NCI-H1092 (cell line): ENCODE measurements at regions not wholly inside any gene's neighbourhood (a gene's known extent, or its start where the extent isn't known, plus 50 kb on each side); places are given as distances from the start of the nearest gene placed in this dataset.

ENCODE experiments used
- DNase-seq: peaks from one replicate; lab custom pipeline; 2025; lab: John Stamatoyannopoulos, UW

DNA sequence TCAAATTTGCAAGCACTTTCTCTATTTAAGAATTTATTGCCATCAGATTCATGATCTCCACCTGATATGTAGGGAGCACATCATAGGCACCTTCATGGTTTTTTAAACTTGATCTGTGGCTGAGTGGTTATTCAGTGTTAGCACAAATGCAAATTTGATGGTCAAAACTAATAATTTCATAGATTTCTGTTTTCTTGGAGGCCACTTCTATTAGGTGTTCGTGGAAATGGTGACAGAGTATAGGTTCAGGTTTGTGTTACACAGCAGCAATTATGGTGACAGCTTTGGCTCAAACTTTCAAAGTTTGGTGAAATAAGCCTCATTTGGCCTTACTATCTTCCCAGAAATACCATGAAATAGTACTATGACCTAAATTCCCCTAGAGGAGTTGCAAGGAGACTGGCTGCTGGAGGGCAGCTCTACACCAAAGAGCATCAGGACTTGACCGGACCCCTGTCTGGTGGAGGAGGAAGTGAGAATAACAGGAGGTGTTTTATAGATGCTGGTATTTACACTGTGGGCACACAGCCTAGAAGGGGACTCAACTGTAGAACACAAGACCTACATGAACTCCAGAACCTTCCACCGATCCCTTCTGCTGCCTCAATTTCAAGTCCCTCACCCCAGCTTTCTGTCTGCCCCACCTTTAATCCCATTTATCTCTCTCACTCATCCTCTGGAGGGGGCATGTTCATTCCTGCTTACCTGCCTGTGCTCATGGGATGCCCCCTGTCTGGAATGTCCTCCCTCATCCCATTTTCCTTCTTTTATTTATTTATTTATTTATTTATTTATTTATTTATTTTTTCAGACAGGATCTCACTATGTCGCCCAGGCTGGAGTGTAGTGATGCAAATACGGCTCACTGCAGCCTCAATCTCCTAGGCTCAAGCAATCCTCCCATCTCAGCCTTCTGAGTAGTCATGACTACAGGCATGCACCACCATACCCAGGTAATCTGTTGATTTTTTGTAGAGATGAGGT lies 132.9 kb upstream of the SIX2 start:
- no peak for DNase-seq

GRCh38 chr2:45140675-45141074 lies 131.4 kb upstream of the SIX2 start:
- DNase-seq, result no peak

GRCh38 chr2:45138904-45139303 lies 129.7 kb upstream of the SIX2 start:
- DNase-seq, result no peak

GRCh38 chr2:45137966-45138695 lies 128.9 kb upstream of the SIX2 start:
- DNase-seq, result no peak

GRCh38 chr2:45134726-45135125 lies 125.5 kb upstream of the SIX2 start:
- DNase-seq, result no peak

GRCh38 chr2:45134014-45134413 lies 124.8 kb upstream of the SIX2 start:
- DNase-seq, result no peak

DNA sequence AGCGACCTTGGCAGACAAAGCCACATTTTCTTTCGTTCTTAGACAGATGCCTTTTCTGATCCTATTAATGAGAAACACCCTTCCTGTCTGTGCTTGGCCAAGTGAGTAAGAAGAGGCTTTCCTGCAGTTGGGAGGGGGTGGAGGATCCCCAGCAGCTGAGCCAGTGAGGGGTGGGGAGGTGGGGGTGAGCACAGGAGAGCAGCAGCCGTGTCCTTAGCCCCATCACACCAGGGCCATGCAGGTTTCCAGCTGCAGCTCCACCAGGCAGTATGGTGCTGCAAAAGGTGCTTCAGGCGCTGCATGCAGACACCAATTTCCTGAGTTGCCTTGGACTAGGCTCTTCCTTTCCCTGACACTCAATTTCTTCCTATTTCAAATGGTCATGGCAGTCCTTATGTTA lies 123.3 kb upstream of the SIX2 start:
- no peak for DNase-seq

DNA sequence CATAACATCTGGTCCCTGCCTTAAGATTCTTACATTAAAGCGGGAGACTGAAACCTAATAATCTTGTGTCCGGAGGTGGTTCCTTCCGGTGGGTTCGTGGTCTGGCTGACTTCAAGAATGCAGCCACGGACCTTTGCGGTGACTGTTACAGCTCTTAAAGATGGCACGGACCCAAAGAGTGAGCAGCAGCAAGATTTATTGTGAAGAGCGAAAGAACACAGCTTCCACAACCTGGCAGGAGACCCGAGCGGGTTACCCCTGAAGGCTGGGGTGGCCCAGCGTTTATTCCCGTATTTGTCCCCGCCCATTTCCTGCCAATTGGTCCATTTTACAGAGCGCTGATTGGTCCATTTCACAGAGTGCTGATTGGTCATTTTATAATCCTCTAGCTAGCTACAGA lies 122.3 kb upstream of the SIX2 start:
- no peak for DNase-seq

DNA sequence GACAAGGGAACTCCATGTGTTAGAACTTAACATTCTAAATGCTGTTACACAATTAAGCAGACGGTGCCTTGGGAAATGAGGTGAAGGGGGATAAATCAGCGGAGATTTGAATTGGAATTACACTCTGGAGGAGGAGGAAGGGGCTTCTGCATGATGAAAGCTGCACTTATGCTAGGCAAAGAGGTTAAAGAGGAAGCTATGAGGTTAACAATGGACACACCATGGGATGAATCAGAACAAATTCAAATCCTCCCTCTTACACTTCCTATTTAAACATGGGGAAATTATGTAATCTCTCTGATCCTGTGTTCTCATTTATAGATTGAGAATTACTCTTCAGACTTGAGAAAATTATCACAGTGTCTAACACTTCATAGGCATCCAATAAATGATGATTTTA lies 121.5 kb upstream of the SIX2 start:
- no peak for DNase-seq

DNA sequence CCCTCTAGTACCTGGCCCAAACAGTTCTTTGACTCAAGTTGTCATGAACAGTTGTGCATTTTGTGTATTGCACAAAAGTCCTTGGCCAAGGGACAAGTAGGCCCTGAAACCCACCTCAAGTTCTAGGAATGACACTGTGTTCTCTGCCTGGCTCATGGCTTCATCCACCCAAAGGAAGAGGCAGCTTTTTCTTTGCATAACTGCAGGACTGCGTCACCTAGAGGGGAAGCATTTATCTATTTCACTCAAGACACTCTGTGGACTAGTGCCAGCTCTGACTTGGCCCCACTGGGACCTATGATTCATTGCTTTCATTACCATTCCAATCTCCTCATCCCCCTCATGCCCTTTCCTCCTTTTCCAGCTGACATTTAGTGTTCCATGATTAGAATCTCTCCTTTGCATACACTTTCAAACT lies 119.3 kb upstream of the SIX2 start:
- DNase-seq, result no peak

DNA sequence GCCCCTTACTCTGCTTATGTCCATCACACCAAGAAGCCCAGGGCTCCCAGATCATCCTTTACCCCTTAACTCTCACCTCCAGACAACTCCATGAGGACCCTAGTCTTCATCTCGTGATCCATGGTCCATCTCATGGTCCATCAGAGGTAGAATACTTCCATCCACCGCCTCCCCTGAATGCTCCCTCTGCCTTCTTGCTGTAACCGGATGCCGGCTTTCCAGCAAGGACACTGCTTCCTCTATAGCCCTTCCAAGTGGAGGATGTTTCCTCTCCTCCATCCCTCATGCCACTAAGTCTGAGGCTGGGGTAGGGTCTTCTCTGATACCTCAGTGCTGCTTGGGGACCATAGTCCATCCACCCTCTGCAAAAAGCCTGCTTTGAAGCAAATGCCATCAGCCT lies 118.6 kb upstream of the SIX2 start:
- DNase-seq, result no peak

DNA sequence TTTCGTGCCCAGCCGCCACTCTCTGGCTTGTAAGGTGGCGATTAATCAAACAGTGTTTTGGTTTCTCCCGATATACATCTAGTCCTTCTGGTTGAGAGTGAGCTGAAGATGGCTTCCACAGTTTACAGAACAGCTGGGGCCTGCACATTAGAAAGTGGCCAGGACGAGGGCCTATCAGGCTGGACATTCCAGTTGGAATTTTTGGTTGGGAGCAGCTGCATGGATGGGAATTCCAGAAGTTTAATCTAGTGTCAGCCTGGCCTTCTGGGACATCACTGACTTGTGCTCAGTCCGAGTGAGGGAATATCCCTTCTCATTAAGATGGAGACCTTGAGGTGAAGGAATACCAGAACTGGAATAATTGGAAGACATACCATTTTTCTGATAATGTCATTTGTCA lies 118.1 kb upstream of the SIX2 start:
- DNase-seq, result no peak

GRCh38 chr2:45125232-45125631 lies 116.0 kb upstream of the SIX2 start:
- DNase-seq, result no peak

DNA sequence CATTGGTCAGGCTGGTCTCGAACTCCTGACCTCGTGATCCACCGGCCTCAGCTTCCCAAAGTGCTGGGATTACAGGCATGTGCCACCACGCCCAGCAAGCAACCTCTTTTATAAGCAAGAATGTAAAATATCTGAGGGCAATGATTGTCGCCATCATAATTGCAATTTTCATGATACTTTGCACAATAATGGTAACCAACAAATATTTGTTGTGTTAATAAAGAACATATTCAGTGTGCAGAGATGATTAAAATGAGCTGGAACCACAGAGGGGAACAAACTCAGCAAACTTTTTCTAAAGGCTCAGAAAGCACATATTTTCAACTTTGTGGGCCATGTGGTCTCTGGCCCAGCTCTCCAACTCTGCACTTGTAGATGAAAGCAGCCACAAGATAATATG lies 115.2 kb upstream of the SIX2 start:
- DNase-seq, result no peak

DNA sequence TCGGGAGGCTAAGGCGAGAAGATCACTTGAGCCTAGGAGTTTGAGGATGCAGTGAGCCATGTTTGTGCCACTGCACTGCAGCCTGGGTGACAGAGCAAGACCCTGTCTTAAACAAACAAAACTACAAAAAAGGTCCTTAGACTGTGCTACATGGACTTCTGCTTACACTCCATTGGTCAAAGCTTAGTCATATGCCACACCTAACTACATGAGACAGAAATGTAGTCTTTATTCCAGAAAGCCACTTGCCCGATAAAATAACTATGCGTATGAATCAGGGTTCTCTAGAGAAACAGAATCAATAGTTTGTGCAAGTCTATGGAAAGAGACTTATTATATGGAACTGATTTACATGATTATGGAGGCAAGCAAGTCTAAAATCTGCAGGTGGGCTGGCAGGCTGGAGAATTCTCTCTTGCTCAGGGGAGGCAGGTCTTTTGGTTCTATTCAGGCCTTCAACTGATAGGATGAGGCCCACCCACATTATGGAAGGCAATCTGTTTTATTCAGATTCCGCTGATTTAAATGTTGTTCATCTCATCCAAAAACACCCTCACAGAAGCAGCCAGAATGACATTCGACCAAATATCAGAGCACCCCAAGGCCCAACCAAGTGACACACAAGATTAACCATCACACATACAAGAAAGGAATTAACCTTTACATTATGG lies 114.4 kb upstream of the SIX2 start:
- no peak for DNase-seq

GRCh38 chr2:45123065-45123464 lies 113.8 kb upstream of the SIX2 start:
- no peak for DNase-seq

DNA sequence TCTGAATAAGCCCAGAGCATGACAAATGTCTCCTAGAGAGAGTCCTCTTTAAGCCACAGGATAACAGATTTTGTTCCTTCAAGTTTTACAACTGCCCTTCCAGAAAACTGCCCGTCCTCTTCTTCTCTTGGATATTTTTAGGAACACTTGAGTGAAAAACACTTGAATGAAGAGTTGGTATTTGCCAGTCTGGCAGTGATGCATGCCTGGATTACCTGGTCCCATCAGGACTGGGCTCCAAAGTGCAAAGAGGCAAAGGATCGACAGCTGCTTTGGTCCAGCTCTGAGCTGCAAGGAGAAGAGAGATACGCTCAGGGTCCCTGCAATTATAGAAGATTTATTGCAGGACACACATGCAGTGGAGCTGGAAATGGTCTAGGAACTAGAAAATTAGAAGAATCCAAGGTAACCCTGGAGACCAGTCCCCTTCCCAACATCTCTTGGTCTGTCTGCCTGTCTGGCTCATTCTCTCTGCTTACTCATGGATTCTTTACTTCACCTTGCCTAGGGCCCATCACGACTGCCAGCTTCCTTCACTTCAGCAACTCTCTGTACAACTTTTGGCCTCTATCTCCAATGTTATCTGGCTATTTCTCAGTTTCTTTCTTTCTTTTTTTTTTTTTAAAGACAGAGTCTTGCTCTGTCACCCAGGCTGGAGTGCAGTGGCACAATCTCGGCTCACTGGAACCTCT lies 112.1 kb upstream of the SIX2 start:
- no peak for DNase-seq

- no peak for DNase-seq
These were observed 111.3 kb upstream of the SIX2 start for GRCh38 chr2:45120546-45120945.

DNA sequence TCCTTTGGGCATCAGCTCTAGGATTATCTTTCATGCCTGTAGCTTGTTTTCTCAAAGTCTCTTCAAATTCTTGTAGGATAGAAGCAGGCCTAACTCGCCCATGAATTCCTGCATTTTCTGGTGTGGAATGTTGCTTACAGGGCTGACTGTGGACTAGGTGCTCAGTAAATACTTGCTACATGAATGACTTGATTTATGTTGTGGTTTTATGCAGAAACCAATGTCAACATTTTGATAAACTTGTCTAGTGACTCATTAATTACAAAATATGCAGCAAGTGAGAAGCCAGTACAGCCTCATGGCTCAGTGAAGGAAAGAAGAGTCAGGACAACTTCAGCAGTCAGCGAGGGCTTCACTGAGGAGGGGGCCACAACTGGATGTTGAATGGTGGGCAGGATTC lies 110.6 kb upstream of the SIX2 start:
- DNase-seq, result no peak

GRCh38 chr2:45119038-45119437 lies 109.8 kb upstream of the SIX2 start:
- no peak for DNase-seq

DNA sequence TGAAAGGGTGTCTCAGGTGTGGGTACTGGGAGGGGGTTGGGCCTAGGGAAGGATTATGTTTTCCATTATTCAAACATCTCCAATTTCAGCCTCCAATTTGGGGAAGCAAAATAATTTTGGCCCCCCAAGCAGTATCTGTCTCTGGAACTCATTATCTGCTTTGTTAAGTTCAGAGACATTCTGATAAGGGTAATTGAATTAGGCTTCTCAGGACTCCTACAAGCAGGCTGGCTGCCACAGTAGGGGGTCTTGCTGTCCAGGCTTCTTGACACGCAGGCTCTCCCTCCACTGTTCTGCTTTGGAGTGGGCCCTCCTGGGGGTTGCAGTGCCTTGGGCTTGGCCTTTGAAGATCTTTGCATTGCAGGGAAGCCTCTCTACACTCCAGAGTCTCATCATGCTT lies 108.1 kb upstream of the SIX2 start:
- no peak for DNase-seq

GRCh38 chr2:45115181-45115580 lies 105.9 kb upstream of the SIX2 start:
- DNase-seq, result no peak
